Lung (tissue), 11 donors: ENCODE measurements at regions not wholly inside any gene's neighbourhood (a gene's known extent, or its start where the extent isn't known, plus 50 kb on each side); places are given as distances from the start of the nearest gene placed in this dataset.

Experiments
- ATAC-seq: fragments of 200-7000 bp; cut with Tn5 transposase; one replicate; pipeline ENCODE4 v1.9.1; 2020; ENCODE audit warnings: moderate number of reproducible peaks; ENCODE audit not compliant: insufficient read depth, low FRiP score
- DNase-seq, 3 donors: peaks; one replicate each; pipeline ENCODE4 v3.0.0-alpha.2; 2013 to 2017
- H3K27ac ChIP-seq, 2 donors: one replicate each; pipeline ENCODE4 v1.5.1; 2013; ENCODE audit warnings: mild to moderate bottlenecking in 2 of 2, moderate library complexity in 2 of 2, control low read depth in 1 of 2, inconsistent platforms in 1 of 2, low read depth in 1 of 2, low read length in 1 of 2
- H3K27me3 ChIP-seq, 3 donors: one replicate each; pipeline ENCODE4 v1.5.1; 2013; ENCODE audit warnings: low read length in 2 of 3; ENCODE audit not compliant: control insufficient read depth in 3 of 3, insufficient read depth in 3 of 3
- H3K36me3 ChIP-seq, 4 donors: one replicate each; pipeline ENCODE4 v1.5.1; 2013; ENCODE audit warnings: low read length in 4 of 4, mild to moderate bottlenecking in 1 of 4, moderate library complexity in 1 of 4; ENCODE audit not compliant: control insufficient read depth in 4 of 4, insufficient read depth in 4 of 4
- H3K4me1 ChIP-seq, 5 donors: one replicate each; pipeline ENCODE4 v1.5.1; 2013; ENCODE audit warnings: low read length in 5 of 5, mild to moderate bottlenecking in 2 of 5, moderate library complexity in 1 of 5; ENCODE audit not compliant: control insufficient read depth in 5 of 5, insufficient read depth in 5 of 5
- H3K4me3 ChIP-seq: one replicate; pipeline ENCODE4 v1.5.1; 2013; ENCODE audit warnings: mild to moderate bottlenecking, control low read depth, moderate library complexity
- H3K9ac ChIP-seq, 2 donors: one replicate each; pipeline ENCODE4 v1.5.1; 2013; ENCODE audit warnings: low read length in 2 of 2, control low read depth in 1 of 2; ENCODE audit not compliant: insufficient read depth in 1 of 2
- H3K9me3 ChIP-seq, 4 donors: one replicate each; pipeline ENCODE4 v1.5.1; 2013; ENCODE audit warnings: low read length in 3 of 4, mild to moderate bottlenecking in 1 of 4, moderate library complexity in 1 of 4; ENCODE audit not compliant: control insufficient read depth in 4 of 4, insufficient read depth in 3 of 4
- CTCF ChIP-seq: IDR thresholded peaks from 2 replicates; pipeline ENCODE4 v1.5.1; 2012; ENCODE audit warnings: mild to moderate bottlenecking; ENCODE audit errors: control extremely low read depth, extremely low read depth
- WGBS, 2 donors: extraction: QIAGEN DNeasy Blood & Tissue Kit; methylation state at CpG; one replicate each; pipeline ENCODE4 v1.1.7; 2013; 5-methylcytosine and 5-hydroxymethylcytosine counted together
- donor health status: control.
- donor health status: control.
- donor health status: Bipolar disorder and iron deficiency.
- donor health status: healthy.
- donor health status: DM: yes; HTN: yes; CAD: no.

DNA sequence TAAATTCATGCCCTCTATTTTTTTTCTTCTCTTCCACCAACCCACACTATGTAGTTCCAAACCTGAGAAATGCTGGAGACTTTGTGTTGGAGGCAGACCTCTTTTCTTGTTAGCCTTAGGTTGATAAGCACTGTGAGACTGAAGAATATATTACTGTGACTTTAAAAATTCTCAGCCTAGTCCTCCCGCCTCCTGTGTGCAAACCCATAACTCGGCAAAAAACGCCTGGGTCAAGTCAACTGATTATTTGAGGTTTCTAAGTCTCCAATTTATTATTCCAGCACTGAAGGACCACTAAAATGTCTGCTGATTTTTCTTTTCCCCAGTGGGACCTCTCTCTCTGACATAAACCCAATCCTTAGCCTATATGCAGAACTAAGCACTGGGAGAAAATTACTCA is 1946.0 kb upstream of the RAG2 start:
- ATAC-seq, result no peak
- TF ChIP-seq CTCF, result no peak
- 71 to 89% methylated on average over 3 of the region's 3 CpGs for WGBS, 2 donors

DNA sequence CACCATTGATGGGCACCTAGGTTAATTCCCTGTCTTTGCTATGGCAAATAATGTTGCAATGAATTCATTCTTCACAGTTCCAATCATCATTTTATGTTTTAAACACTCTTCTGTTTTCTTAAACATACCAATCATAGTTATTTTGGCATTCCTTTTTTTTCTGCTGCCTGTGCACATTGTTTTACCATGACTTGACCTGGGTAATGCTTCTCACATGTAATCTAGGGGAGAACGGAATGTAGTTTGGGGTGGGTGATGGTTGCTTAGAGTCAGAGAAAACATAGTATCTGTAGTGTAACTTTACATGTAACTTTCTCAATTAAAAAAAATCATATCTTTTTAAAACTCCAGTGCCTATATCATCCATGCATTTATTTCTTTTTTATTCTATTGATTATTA is 1945.3 kb upstream of the RAG2 start:
- ATAC-seq (no peak), DNase-seq (no peak)
- Histone ChIP-seq H3K27me3 (no peaks in the 10 kb centered on the region), H3K4me3 (no peak overlapping the region), H3K9me3 (no peaks in the 10 kb centered on the region), H3K36me3 (no peaks in the 10 kb centered on the region), H3K9ac (no peak overlapping the region), H3K4me1 (no peaks in the 10 kb centered on the region), H3K27ac (no peak overlapping the region)
- 76 to 83% methylated on average over 1 of the region's 1 CpG for WGBS, 2 donors
- TF ChIP-seq CTCF, result no peak

More for the DNA sequence above, 1946.0 kb upstream of the RAG2 start:
- H3K9ac ChIP-seq, result no peak overlapping the region
- H3K9me3 ChIP-seq, result no peaks in the 10 kb centered on the region
- H3K4me3 ChIP-seq, result no peak overlapping the region
- no peaks in the 10 kb centered on the region for H3K36me3 ChIP-seq
- no peak overlapping the region for H3K27ac ChIP-seq
- no peak for DNase-seq
- H3K27me3 ChIP-seq, result no peaks in the 10 kb centered on the region
- no peaks in the 10 kb centered on the region for H3K4me1 ChIP-seq

DNA sequence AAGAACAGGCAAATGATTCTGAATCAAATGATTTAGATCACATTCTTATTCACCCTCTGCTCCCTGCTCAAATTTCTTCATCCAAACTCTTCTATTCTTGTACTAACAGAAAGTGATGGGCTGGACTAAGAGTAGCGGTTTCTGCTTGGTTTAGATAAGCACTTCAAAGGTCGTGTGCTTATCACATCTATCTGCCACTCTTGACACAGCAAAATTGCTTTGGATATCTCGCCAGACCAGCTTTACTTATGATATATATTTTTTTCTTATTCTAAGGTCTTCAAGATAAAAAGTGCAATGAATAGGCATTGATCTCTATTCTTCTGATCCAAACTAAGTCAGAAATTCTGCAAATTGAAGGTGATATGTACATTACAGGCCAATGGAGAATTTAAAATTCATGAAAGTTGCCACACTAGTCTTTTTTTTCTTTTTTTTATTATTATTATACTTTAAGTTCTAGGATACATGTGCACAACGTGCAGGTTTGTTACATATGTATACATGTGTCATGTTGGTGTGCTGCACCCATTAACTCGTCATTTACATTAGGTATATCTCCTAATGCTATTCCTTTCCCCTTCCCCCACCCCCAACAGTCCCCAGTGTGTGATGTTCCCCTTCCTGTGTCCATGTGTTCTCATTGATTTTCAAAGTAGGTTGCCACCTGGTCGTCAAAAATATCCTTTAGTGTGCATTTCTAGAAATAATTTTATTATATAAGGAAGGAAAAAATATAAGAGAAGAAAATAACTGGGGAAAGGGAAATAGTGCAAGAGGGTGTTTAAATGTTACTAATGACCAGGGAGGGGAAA is 1941.0 kb upstream of the RAG2 start:
- H3K4me3 ChIP-seq, result no peak overlapping the region
- ATAC-seq, result no peak
- 20 to 30% methylated on average over 6 of the region's 6 CpGs for WGBS, 2 donors
- H3K9ac ChIP-seq, result no peak overlapping the region
- no peaks in the 10 kb centered on the region for H3K27me3 ChIP-seq
- H3K9me3 ChIP-seq, result peaks cover 0 to 5% (median 0%) of the 10 kb centered on the region in 4 donors
- no peak for TF ChIP-seq CTCF
- no peaks in the 10 kb centered on the region for H3K36me3 ChIP-seq
- H3K4me1 ChIP-seq, result no peaks in the 10 kb centered on the region
- H3K27ac ChIP-seq, result no peak overlapping the region
- DNase-seq, result no peak
